ENCODE measurements at regions not wholly inside any gene's neighbourhood (a gene's known extent, or its start where the extent isn't known, plus 50 kb on each side); places are given as distances from the start of the nearest gene placed in this dataset.

- TF ChIP-seq MXD1 (CRISPR knock-in tag; IDR thresholded peaks at IDR 0.05) (no peak), FOSL2 (CRISPR knock-in tag; IDR thresholded peaks at IDR 0.05) (no peak), POLR2AphosphoS2 (IDR thresholded peaks at IDR 0.05; ENCODE audit: low read depth, low read length) (no peak), ETV6 (CRISPR knock-in tag; conservative IDR thresholded peaks at IDR 0.05) (no peak)
- TF ChIP-seq, protein P1, sequence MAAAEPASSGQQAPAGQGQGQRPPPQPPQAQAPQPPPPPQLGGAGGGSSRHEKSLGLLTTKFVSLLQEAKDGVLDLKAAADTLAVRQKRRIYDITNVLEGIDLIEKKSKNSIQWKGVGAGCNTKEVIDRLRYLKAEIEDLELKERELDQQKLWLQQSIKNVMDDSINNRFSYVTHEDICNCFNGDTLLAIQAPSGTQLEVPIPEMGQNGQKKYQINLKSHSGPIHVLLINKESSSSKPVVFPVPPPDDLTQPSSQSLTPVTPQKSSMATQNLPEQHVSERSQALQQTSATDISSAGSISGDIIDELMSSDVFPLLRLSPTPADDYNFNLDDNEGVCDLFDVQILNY (CRISPR knock-in tag; conservative IDR thresholded peaks at IDR 0.05), result no peak
These were observed 178.2 kb upstream of the HS3ST5 start for GRCh38 chr6:114520976-114521375.

Data from HepG2 (cell line).